Right renal pelvis (tissue), 4 donors: ENCODE measurements at regions not wholly inside any gene's neighbourhood (a gene's known extent, or its start where the extent isn't known, plus 50 kb on each side); places are given as distances from the start of the nearest gene placed in this dataset.

Source experiments
- DNase-seq, 4 donors: peaks; one replicate each; pipeline ENCODE4 v3.0.0-alpha.2; 2013; ENCODE audit warnings: low read depth in 4 of 4, low spot score in 3 of 4, missing footprints in 1 of 4

GRCh38 chr18:51884039-51884438 lies 456.0 kb upstream of the DCC start:
- DNase-seq: no peak

DNA sequence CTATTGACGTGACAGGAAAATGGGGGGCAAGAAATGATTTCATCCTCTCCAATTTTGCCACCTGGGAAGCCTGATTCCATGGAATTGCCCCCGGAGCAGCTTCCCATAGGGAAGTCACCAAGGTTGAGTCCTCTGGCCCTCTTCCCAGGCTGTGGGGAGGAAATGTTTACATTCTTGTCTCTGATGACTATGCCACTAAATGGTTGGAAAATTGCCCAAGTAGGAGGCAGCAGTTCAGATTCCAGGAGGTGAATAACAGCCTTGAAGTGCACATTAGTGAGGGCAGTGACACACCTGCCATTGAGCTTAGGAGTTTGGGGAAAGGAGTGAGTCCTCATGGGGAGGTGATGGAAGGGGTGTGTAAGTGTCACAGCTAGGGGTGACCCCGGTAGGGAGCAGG lies 449.2 kb upstream of the DCC start:
- peak in 3 of 4 donors; percentile 7 to 33 (median 14) for DNase-seq

DNA sequence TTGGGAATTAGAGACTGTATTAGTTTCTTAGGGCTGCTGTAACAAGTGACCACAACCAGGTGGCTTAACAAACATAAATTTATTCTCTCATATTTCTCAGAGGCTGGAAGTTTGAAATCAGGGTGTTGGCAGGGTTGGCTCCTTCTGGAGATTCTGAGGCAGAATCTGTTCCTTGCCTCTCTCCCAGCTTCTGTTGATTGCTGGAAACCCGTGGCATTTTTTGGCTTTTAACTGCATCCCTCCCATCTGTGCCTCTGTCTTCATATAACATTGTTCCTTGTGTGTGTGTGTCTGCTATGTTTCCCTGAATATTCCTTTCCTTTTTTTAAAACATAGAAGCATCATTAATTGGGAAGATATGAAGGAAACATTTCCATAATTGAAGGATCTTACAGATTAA lies 448.1 kb upstream of the DCC start:
- DNase-seq: no peak

DNA sequence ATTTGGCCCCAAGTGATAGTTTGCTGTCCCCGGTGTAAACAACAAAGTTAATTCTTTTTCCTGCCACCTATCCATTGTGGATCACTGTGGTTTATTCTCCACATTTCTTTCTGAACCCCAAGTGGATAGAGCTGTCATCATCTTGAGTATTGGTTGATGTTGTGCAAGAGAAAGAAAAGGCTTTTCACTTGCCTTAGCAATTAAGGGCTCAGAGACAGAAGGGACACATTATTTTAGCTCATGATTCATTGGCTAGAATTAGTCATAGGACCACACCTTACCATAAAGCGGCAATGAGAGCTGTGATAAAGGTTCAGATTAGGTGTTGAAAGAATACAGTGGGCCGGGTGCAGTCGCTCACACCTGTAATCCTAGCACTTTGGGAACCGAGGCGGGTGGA lies 442.1 kb upstream of the DCC start:
- DNase-seq: no peak

- DNase-seq: no peak
These were observed 432.1 kb upstream of the DCC start for GRCh38 chr18:51907687-51908597.

DNA sequence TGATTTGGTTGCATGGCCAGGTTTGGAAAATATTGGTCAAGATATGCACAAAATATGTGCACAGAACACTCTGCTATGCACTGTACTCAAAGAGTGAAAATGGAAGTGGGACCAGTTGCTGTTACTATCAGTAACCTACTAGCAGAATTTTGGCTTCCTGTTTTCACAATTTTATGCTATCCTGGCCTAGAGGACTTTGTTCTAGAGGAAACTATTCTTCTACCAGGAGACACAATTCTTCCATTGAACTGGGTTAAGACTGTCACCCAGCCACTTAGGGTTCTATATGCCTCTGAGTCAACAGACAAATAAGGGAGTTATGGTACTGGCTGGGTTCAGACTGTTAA lies 431.4 kb upstream of the DCC start:
- DNase-seq: no peak

DNA sequence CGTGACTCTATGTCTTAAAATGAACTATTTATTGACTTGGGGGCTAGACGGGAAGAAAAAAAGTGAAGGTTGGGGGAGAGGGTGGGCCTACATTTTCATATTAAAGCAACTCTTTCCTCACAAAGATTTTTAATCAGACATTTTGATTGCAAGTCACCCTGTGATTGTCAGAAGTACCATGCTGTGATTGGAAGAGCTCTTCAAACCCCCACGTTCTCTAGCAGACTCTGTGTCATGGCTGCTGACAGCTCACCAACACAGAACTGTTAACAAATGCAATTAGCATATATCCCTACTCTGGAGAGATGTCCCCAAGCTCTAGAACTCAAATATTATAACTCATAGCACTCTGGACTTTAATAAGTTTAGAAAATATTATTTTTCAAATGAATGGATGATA lies 428.4 kb upstream of the DCC start:
- no peak for DNase-seq

DNA sequence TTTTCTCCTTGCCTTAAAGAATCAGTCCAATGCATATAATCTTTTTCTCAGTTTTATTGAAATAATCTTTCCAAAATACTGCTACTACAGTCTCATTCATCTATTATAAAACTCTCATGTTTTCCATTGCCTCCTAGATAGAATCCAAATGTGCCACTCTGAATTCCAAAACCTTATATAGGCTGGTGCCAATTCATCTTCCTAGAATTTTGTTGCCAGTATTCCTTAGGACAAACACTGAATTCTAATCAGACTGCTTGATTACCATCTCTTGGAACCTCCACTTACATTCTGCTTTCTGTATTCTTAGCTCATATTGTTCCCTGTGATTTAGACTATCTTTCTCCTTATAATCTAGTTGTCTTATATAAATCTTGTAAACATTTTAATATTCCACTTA lies 427.6 kb upstream of the DCC start:
- no peak for DNase-seq

DNA sequence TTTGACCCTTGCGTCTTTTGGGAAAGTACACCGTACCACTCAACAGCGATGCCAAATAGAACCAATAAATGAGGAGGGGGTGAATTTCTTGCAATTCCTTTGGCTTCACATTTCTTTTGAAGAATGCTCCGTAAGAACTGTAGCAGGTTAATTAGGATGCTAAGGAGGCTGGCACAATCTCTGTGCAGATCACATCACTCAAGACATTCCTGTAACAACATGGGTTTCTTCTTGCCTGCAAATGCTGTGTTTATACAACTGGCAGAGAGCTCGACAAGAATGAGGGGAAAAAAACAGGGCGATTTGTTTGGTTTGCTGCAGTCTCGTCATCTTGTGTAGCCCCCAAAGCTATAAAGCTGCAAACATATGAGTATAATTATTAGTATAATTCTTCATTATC lies 424.8 kb upstream of the DCC start:
- no peak for DNase-seq

GRCh38 chr18:51921862-51922261 lies 418.1 kb upstream of the DCC start:
- no peak for DNase-seq

- DNase-seq: no peak
These were observed 406.1 kb upstream of the DCC start for GRCh38 chr18:51933903-51934302.

- no peak for DNase-seq
These were observed 403.9 kb upstream of the DCC start for GRCh38 chr18:51936115-51936514.

DNA sequence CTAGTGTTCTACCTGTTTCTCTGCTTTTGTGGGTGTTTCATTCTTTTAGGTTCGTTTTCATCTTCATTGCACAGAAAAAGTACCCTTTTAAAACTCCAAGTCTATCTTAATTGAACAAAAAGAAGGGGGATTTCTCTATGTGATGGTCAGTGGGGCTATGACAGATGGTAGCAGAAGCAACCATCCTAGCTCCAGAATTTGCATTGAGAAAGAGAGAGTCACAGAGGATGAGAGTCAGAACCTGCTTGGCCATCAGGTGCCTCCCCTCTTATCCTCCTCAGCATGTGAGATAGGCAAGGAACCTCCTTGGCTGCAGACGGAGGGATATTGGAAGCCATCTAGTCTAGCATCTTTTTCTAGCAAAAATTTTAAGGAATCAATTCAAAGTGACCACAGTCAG lies 398.0 kb upstream of the DCC start:
- no peak for DNase-seq

- DNase-seq: no peak
These were observed 396.7 kb upstream of the DCC start for GRCh38 chr18:51943281-51943680.

DNA sequence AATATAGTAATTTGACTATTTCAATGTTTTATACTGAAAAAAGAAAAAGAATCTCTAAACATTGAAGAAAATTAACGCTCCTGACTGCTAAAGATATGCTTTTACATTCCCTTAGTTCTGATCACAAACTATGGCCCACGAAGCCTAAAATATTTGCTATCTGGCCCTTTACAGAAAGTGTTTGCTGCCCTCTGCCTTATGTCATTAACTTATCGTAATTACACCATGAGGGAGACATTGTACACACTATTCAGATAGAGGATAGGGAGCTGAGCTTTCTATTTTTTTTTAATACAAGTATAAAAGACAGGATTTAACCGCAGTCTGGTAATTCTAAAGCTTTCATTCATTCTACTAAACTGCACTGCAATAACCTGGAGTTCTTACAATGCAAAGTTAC lies 393.1 kb upstream of the DCC start:
- no peak for DNase-seq

DNA sequence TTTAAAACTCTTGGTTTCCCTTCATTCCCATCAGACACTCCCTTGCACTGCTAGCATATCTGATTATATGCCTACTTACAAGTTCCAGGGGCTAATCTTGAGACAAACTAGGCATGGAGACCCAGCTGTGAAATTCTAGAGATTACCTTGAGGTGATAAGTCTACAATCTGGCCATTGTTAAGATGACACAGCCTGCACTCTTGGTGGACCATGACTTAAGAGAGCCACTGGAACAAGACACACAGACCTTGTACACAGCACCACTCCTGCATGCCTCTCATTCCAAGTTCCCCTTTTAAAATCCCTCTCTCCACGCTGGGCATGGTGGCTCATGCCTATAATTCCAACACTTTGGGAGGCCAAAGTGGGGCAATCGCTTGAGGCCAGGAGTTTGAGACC lies 387.2 kb upstream of the DCC start:
- DNase-seq: no peak

GRCh38 chr18:51953521-51953920 lies 386.5 kb upstream of the DCC start:
- DNase-seq: no peak

DNA sequence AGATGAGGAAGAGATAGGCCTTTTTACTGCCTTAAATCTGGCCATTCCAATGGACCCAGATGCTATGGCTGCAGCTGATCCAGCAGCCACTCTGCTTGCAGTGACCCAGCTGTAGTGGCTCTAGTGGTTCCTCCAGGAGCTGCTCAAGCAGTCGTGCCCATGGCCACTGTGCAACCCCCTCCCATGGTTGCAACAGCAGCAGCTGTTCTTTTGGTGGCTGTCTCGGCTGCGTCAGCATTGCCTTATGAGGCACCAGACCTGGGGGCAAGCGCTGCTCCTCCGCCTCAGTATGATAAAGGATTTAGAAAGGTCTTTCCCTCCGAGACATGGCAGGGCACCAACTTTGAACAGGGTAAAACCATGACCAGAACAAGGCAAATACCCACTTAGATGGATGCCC lies 384.9 kb upstream of the DCC start:
- DNase-seq: no peak

DNA sequence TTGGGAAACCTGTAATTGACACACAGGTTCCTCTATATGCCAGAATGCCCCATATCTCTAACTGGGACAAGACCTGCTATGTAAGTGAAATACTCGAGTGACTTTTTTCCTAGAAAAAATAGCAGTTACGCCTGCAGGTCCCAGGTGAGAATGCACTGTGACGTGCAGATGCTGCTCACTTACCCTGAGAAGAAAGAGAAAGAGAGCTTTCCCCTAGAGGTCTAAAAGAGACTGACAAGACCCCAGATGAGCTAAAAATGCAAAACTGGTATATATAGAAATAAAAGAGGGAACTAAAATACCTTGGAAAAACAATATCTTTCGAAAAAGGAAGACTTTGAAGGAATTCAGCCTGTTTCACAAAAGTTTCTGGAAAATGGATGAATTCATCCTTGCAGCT lies 383.0 kb upstream of the DCC start:
- DNase-seq: no peak

GRCh38 chr18:51980101-51980500 lies 359.9 kb upstream of the DCC start:
- no peak for DNase-seq

GRCh38 chr18:51988277-51988676 lies 351.7 kb upstream of the DCC start:
- no peak for DNase-seq

DNA sequence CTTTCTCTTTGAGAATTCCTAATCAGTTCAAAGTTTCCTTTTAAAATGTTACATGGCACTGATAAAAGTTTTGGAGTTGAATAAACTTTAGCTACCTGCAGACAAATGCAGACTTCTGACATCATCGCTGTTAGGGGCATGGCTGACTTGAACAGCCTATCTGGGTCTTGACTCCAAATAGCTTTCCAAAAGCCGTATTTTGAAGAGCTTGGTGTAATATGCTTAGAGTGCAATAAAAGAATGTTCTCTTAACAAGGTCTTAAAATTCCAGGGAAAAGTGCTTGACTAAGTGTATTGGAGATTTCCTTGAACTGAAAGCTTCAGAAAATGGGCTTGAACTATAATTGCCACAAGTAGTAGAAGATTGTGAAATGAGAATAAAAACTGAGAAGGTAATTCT lies 342.9 kb upstream of the DCC start:
- DNase-seq: no peak

- no peak for DNase-seq
These were observed 341.9 kb upstream of the DCC start for GRCh38 chr18:51998066-51998465.
